CD14-positive monocyte (primary cell): ENCODE measurements at regions not wholly inside any gene's neighbourhood (a gene's known extent, or its start where the extent isn't known, plus 50 kb on each side); places are given as distances from the start of the nearest gene placed in this dataset.
A peak's percentile ranks its signal among the peaks of the same experiment; 100 is the strongest.

Experiments used
- DNase-seq, 3 donors: peaks; one replicate each; pipeline ENCODE4 v3.0.0-alpha.2; 2011 to 2022
- H2AFZ ChIP-seq: 2 replicates; pipeline ENCODE4 v1.6.0; 2012; ENCODE audit warnings: mild to moderate bottlenecking, low read depth, low read length, inconsistent platforms; ENCODE audit not compliant: insufficient read depth, poor library complexity, severe bottlenecking
- H3K27ac ChIP-seq, 2 donors: 1 replicate in 1 of 2; 2 replicates in 1 of 2; pipeline ENCODE4 v1.5.1; 2012 to 2013; ENCODE audit warnings: low read length in 2 of 2, control low read depth in 1 of 2, inconsistent platforms in 1 of 2, low read depth in 1 of 2, mild to moderate bottlenecking in 1 of 2
- H3K27me3 ChIP-seq, 2 donors: one replicate each; pipeline versions ENCODE4 v1.6.0 to v1.6.1; 2011 to 2013; ENCODE audit warnings: low read length in 2 of 2; ENCODE audit not compliant: control insufficient read depth in 2 of 2, insufficient read depth in 2 of 2
- H3K36me3 ChIP-seq, 2 donors: replicated peaks in 1 of 2; 1 replicate in 1 of 2; 2 replicates in 1 of 2; pipeline versions ENCODE4 v1.5.1 to v1.6.1; 2012 to 2013; ENCODE audit warnings: low read length in 2 of 2, control low read depth in 1 of 2, inconsistent platforms in 1 of 2, mild to moderate bottlenecking in 1 of 2; ENCODE audit not compliant: insufficient read depth in 2 of 2, control insufficient read depth in 1 of 2
- H3K4me1 ChIP-seq, 2 donors: 1 replicate in 1 of 2; 2 replicates in 1 of 2; pipeline versions ENCODE4 v1.5.1 to v1.6.1; 2012 to 2013; ENCODE audit warnings: low read length in 2 of 2, control low read depth in 1 of 2, inconsistent platforms in 1 of 2, mild to moderate bottlenecking in 1 of 2, moderate library complexity in 1 of 2; ENCODE audit not compliant: insufficient read depth in 2 of 2, control insufficient read depth in 1 of 2
- H3K4me2 ChIP-seq: replicated peaks from 2 replicates; pipeline ENCODE3; 2012; ENCODE audit warnings: low read length, moderate library complexity, mild to moderate bottlenecking; ENCODE audit not compliant: poor library complexity, severe bottlenecking; ENCODE audit errors: extremely low read depth
- H3K4me3 ChIP-seq, 3 experiments: fragments of 200-600 bp in 1 of 3; sonication (generic) in 1 of 3; replicated peaks in 1 of 3; 1 replicate in 2 of 3; 2 replicates in 1 of 3; pipeline ENCODE4 v1.5.1; 2011 to 2013; ENCODE audit warnings: low read length in 3 of 3, mild to moderate bottlenecking in 3 of 3, control low read depth in 2 of 3, low read depth in 2 of 3, inconsistent platforms in 1 of 3, moderate library complexity in 1 of 3
- H3K79me2 ChIP-seq: 2 replicates; pipeline ENCODE4 v1.6.0; 2012; ENCODE audit warnings: mild to moderate bottlenecking, control low read depth, inconsistent platforms, low read length, moderate library complexity; ENCODE audit not compliant: insufficient read depth
- H3K9ac ChIP-seq: 2 replicates; pipeline ENCODE4 v1.6.0; 2017; ENCODE audit warnings: low read length, mild to moderate bottlenecking; ENCODE audit not compliant: insufficient read depth, poor library complexity, severe bottlenecking
- H3K9me3 ChIP-seq, 2 donors: replicated peaks in 1 of 2; 1 replicate in 1 of 2; 2 replicates in 1 of 2; pipeline versions ENCODE4 v1.5.1 to v1.6.1; 2012 to 2013; ENCODE audit warnings: low read length in 2 of 2, control low read depth in 1 of 2; ENCODE audit not compliant: control insufficient read depth in 1 of 2, insufficient read depth in 1 of 2
- H4K20me1 ChIP-seq: 2 replicates; pipeline ENCODE4 v1.6.0; 2012; ENCODE audit warnings: mild to moderate bottlenecking, low read length, control low read depth, moderate library complexity; ENCODE audit not compliant: insufficient read depth
- H3K27ac Mint-ChIP-seq, 7 donors: one replicate each; pipeline ENCODE4 v1.8.0; 2020; ENCODE audit warnings: mild to moderate bottlenecking in 7 of 7, mixed read lengths in 7 of 7, moderate library complexity in 6 of 7, inconsistent platforms in 2 of 7
- H3K27me3 Mint-ChIP-seq, 3 donors: one replicate each; pipeline ENCODE4 v1.8.0; 2021 to 2022; ENCODE audit warnings: low read depth in 3 of 3, mild to moderate bottlenecking in 3 of 3, mixed read lengths in 3 of 3, moderate library complexity in 3 of 3, inconsistent platforms in 1 of 3
- H3K36me3 Mint-ChIP-seq, 2 donors: one replicate each; pipeline ENCODE4 v1.8.0; 2020; ENCODE audit warnings: mixed read lengths in 2 of 2, inconsistent platforms in 1 of 2, mild to moderate bottlenecking in 1 of 2
- H3K4me1 Mint-ChIP-seq: one replicate; pipeline ENCODE4 v1.8.0; 2020; ENCODE audit warnings: mild to moderate bottlenecking, mixed read lengths
- H3K4me3 Mint-ChIP-seq, 2 donors: one replicate each; pipeline ENCODE4 v1.8.0; 2020; ENCODE audit warnings: mild to moderate bottlenecking in 2 of 2, mixed read lengths in 2 of 2, moderate library complexity in 1 of 2
- H3K9me3 Mint-ChIP-seq, 7 donors: one replicate each; pipeline ENCODE4 v1.8.0; 2020 to 2022; ENCODE audit warnings: mixed read lengths in 7 of 7, mild to moderate bottlenecking in 6 of 7, moderate library complexity in 6 of 7, inconsistent platforms in 2 of 7
- WGBS: methylation state at CpG from one replicate; pipeline ENCODE4 v1.1.5; 2013; ENCODE audit warnings: missing lambda C conversion rate; ENCODE audit not compliant: insufficient coverage; 5-methylcytosine and 5-hydroxymethylcytosine counted together
- intact Hi-C, 2 donors: fragments of 100-400 bp; cut with micrococcal nuclease; formaldehyde crosslinking; loops; one replicate each; pipeline versions ENCODE4 v1.15.0 to v1.15.1; 2023
- TF ChIP-seq, protein P1 (sequence below): fragments of 200-600 bp; IDR thresholded peaks from one replicate; pipeline ENCODE4 v1.8.0; 2022; ENCODE audit warnings: antibody characterized with exemption, mild to moderate bottlenecking

DNA sequence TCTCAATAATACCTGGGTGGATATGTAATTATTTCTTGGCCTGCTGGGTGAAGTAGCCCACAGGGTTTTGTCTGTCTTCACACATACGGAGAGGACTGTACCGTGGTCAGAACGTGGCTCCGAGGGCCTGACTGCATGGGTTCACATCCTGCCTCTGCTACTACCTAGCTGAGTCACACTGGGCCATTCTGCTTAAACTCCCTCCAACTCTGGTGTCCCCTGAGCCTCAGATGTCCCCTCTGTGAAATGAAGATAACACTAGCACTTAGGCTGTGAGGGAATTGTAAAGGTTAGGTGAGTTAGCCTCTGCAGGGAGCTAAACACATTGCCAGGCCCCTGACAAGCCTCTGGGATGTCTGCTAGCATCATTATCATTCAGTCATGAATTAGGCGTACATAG lies 120.1 kb upstream of the NABP1 start:
- Mint-ChIP-seq H3K9me3 (no peaks in the 10 kb centered on the region), H3K4me1 (peaks cover 1% of the 10 kb centered on the region), H3K4me3 (no peak overlapping the region), H3K36me3 (no peaks in the 10 kb centered on the region), H3K27me3 (peaks cover 0 to 4% (median 0%) of the 10 kb centered on the region in 3 donors), H3K27ac (no peak overlapping the region)
- H3K36me3 ChIP-seq, result no peaks in the 10 kb centered on the region
- H2AFZ ChIP-seq, result no peak overlapping the region
- no peak overlapping the region for H3K9ac ChIP-seq
- H3K79me2 ChIP-seq, result no peaks in the 10 kb centered on the region
- H3K27ac ChIP-seq, result no peak overlapping the region
- no peaks in the 10 kb centered on the region for H3K9me3 ChIP-seq
- DNase-seq, result no peak
- no peak overlapping the region for H3K4me2 ChIP-seq
- H3K4me1 ChIP-seq, result no peaks in the 10 kb centered on the region
- WGBS, result 89% methylated on average over 4 of the region's 5 CpGs
- intact Hi-C loops, result no loop called here
- H4K20me1 ChIP-seq, result no peaks in the 10 kb centered on the region
- TF ChIP-seq, protein P1, sequence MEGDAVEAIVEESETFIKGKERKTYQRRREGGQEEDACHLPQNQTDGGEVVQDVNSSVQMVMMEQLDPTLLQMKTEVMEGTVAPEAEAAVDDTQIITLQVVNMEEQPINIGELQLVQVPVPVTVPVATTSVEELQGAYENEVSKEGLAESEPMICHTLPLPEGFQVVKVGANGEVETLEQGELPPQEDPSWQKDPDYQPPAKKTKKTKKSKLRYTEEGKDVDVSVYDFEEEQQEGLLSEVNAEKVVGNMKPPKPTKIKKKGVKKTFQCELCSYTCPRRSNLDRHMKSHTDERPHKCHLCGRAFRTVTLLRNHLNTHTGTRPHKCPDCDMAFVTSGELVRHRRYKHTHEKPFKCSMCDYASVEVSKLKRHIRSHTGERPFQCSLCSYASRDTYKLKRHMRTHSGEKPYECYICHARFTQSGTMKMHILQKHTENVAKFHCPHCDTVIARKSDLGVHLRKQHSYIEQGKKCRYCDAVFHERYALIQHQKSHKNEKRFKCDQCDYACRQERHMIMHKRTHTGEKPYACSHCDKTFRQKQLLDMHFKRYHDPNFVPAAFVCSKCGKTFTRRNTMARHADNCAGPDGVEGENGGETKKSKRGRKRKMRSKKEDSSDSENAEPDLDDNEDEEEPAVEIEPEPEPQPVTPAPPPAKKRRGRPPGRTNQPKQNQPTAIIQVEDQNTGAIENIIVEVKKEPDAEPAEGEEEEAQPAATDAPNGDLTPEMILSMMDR, result no peak
- no peak overlapping the region for H3K4me3 ChIP-seq
- no peaks in the 10 kb centered on the region for H3K27me3 ChIP-seq

DNA sequence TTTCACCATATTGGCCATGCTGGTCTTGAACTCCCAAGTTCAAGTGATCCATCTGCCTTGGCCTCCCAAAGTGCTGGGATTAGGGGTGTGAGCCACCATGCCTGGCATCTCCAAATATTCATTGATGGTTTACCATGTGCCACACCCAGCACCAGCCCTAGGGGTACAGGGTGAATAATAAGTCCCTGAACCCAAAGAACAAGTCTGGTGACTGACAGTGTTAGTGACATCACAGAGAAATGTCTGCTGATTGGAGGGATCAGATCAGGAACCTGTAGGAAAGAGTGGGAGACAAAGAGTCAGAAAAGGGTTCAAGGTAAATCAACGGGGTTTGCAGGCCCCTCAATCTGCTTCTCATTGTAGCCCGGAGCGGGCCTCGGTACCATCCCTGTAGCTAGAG lies 118.4 kb upstream of the NABP1 start:
- H3K4me1 ChIP-seq, result no peaks in the 10 kb centered on the region
- no peak overlapping the region for H3K9ac ChIP-seq
- no peak overlapping the region for H3K4me3 ChIP-seq
- intact Hi-C loops, result no loop called here
- no peak overlapping the region for H2AFZ ChIP-seq
- Mint-ChIP-seq H3K27me3 (peaks cover 0 to 4% (median 0%) of the 10 kb centered on the region in 3 donors), H3K27ac (peak overlapping the region in 1 of 7 donors; percentile 21), H3K9me3 (no peaks in the 10 kb centered on the region), H3K4me3 (no peak overlapping the region), H3K4me1 (peaks cover 1% of the 10 kb centered on the region), H3K36me3 (no peaks in the 10 kb centered on the region)
- no peaks in the 10 kb centered on the region for H3K9me3 ChIP-seq
- H3K79me2 ChIP-seq, result no peaks in the 10 kb centered on the region
- WGBS, result 100% methylated on average over 1 of the region's 4 CpGs
- H3K27ac ChIP-seq, result no peak overlapping the region
- H3K4me2 ChIP-seq, result no peak overlapping the region
- no peaks in the 10 kb centered on the region for H3K27me3 ChIP-seq
- no peaks in the 10 kb centered on the region for H4K20me1 ChIP-seq
- H3K36me3 ChIP-seq, result no peaks in the 10 kb centered on the region
- DNase-seq, result no peak
- TF ChIP-seq, protein P1, result no peak
